Gastrocnemius medialis (tissue), 4 donors: ENCODE measurements at regions not wholly inside any gene's neighbourhood (a gene's known extent, or its start where the extent isn't known, plus 50 kb on each side); places are given as distances from the start of the nearest gene placed in this dataset.

ENCODE experiments used
- CTCF ChIP-seq, 5 experiments: fragments of 450-650 bp in 3 of 5; fragments of 200-600 bp in 2 of 5; sonication (generic) in 2 of 5; IDR thresholded peaks in 4 of 5; conservative IDR thresholded peaks in 1 of 5; 1 replicate in 4 of 5; 2 replicates in 1 of 5; pipeline ENCODE4 v1.5.1; 2016 to 2019; ENCODE audit warnings: antibody characterized with exemption in 5 of 5, mild to moderate bottlenecking in 3 of 5, moderate library complexity in 3 of 5
- POLR2A ChIP-seq, 2 donors: fragments of 450-650 bp; IDR thresholded peaks; one replicate each; pipeline ENCODE4 v1.6.1; 2017; ENCODE audit warnings: antibody characterized with exemption in 2 of 2, mild to moderate bottlenecking in 2 of 2, moderate library complexity in 2 of 2

DNA sequence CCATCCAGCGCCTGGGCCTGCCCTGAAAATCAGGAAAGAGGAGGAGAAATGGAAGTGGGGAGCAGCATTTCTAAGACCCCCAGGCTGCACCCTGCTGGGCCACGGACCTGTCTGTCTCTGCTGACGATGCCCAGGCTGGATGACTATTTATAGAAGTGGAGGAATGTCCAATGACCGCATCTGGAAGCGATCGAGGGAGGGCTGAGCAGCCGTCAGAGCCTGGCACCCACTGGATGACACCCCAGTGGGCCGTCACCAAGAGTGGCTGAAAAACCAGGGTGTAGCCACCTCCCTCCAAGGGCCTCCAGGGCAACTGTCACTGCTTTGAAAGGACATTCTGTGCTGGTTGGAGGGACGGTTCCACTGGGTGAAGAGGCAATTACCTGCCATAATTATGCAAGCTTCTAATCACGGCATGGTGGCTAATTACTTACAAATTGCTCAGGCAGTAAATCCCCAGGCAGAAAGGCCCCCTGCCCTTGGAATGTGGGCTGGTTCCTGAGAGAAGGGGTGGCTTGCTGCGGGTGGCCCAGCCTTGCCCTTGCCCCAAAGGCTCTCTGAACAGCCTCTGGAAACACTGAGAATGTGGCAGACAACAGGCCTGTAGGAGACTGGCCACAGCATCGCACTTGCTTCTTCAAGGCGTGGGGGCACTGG lies 332.1 kb downstream of the C16orf95 start:
- TF ChIP-seq CTCF (IDR thresholded peaks at IDR 0.05 in 4 of 5, conservative IDR thresholded peaks at IDR 0.05 in 1 of 5): no peak
- no peak for TF ChIP-seq POLR2A (IDR thresholded peaks at IDR 0.05)
